HG03025 (cell line): ENCODE measurements at regions not wholly inside any gene's neighbourhood (a gene's known extent, or its start where the extent isn't known, plus 50 kb on each side); places are given as distances from the start of the nearest gene placed in this dataset.
"Not testable (repeated sequence)": the region's sequence is repeated elsewhere in the genome, so short reads cannot be mapped to it uniquely, and the experiment has no call there.

Experiments used
- ATAC-seq: cut with Tn5 transposase; IDR thresholded peaks from one replicate; pipeline ENCODE4 v1.9.1; 2021; ENCODE audit warnings: mild to moderate bottlenecking, moderate library complexity; ENCODE audit not compliant: unreplicated experiment, low FRiP score

DNA sequence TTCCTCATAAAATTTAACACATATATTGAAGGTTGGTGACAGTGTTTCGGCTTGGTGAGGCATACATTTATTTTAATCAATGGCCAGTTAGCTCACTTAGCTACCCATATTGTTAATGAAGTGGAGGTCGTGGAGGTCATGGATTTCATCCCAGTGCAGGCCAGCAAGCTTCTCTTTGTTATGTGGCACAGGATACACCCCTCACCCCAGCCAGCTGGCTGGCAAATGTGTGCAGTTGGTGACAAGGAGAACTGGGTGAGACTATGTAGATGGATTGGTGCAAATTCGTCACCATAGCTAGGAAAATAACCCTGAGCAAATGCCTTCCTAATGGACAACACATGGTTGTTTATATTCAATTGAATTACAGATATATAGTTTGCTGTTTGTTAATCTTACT is 50.5 kb upstream of the FOXP2 start:
- ATAC-seq: no peak

DNA sequence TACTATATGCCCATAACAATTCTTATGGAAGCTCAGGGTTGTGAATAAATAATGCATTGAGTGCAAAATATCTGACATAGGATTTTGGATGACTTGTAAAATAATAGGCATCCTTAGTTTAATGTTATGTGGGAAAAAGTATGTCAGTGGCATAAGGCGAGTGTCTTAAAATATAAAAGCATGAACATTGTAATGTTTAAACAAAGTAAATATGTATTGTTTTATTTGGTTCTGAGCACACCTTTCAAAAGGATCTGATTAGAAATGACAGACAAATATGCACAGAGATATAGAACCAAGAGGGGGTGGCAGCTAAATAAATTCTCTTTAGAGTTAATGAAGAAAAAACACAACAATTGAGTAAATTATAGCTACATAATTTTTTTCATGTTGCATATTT is 51.3 kb upstream of the FOXP2 start:
- ATAC-seq: no peak

DNA sequence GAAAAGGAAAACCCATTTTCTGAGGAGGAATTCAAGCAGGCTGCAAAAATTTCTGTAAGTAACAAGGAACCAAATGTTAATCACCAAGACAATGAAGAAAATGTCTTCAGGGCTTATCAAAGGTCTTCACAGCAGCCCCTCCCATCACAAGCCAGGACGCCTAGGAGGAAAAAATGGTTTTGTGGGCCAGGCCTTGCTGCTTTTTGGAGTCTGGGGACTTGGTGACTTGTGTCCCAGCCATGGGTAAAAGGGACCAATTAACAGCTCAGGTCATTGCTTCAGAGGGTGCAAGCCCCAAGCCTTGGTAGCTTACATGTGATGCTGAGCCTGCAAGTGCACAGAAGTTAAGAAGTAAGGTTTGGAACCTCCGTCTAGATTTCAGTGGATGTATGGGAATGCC is 55.7 kb upstream of the FOXP2 start:
- ATAC-seq: no peak

DNA sequence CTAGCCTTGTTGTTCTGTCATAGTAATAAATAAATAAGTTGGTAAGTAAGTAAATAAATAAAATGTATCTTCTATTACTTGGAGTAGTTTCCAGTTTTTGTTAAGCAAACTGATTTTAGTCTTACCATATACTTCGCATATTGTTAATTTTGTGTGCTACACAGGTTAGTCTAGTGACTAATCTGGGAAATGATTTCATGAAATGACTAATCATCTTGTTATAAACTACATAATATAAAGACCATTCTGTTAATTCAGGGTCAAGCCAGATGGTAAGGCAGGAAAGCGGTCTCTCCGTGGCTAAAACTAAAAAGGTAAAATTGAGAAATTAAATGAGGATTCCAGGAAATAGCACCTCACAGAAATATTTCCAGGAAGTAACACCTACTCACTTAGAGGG is 58.5 kb upstream of the FOXP2 start:
- ATAC-seq: no peak

DNA sequence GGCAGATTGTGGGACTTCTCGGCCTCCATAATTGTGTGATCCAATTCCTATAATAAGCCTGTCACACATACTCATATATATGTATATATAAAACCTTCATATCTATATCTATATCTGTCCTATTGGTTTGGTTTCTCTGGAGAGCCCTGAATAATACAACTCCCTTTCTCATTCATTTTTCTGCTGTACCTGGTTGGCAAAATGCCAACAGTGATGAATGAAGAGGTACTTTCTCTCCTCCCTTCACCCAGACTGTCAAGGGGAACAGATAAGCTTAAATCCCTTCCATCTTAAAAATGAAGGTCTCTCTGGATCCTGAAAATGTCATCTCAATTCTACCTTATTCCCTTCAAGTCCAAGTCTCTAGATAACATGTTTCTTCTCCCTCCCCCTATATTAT is 60.3 kb upstream of the FOXP2 start:
- no peak for ATAC-seq

DNA sequence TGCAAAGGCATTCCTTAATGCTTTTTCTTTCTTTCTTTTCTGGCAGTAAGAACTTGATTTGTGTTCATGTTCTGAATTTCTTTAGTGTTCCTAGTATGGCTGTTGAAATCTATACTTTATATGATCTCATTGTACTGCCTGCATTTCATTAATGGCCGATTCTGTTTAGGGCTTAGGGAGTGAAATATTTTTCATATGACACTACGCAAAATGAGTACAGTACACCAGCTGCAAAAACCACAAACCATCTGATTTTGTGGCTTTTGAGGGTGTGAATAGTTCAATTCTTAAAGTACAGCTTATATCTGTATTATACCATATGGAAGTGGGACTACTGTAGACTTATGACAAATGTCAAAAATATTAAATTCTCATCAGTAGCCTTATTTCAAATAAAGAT is 69.1 kb upstream of the FOXP2 start:
- ATAC-seq: no peak

DNA sequence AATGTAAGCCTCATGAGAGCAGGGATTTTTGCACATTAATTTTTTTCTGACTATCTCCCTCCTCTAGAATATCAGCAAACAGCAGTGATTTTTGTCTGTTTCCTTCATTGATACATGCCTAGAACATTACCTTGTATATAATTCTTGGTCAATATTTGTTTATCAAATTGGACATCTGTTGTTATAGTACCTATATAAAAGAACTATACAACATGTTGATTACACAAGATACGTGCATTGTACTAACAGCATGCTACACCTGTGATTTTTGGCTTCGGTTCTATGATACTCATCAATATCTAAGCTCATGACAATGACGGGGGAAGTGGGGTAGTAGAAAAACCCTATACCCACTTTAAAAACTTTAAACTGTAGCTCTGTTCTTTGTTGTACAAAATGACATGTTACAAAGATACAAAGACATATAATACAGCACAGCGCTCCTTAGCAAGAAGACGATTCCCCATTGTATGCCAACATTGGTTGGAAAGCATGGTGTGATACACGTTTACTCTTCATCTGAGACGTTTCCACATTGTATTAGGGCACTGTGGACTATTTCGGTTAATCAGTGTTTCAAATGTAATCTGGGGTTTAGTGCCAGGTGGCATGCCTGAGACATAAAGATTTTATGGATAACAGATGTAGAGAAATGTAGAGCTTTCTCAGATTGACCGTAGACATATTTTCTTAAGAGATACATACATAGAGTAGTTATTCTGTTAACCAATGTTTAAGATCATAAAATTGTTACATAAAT is 70.5 kb upstream of the FOXP2 start:
- no peak for ATAC-seq

DNA sequence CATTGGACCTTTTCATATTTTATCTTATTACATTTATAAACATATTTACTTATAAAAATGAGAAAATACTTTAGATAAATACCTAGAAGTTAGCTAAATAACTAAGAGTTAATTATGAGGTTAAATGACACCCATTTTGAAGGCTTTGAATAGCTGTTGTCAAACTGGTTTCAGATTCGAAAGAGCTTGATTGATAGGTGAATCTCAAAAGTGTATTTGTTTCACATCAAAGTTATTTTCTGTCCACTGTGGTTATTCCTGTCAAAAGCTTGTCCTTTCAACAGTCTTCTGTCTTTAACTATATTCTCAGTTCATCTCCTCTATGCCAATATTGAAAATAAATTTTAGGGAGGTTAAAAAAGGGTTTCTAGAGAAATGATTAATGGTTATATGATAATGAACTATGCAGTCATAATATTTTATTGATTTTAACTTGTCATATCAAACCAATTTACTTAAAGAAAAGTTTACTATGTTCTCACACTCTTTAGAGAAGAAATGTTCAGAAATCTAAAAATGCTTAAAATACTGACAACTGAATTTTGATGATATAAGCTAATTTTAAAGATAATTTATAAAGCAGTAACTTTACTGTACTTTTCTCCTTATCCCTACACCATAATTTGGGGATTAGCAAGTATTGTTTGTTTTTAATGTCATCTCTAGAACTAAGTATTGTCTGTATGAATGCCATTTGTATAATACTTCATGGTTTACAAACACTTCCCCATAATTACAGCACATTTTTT is 72.0 kb upstream of the FOXP2 start:
- ATAC-seq: no peak

DNA sequence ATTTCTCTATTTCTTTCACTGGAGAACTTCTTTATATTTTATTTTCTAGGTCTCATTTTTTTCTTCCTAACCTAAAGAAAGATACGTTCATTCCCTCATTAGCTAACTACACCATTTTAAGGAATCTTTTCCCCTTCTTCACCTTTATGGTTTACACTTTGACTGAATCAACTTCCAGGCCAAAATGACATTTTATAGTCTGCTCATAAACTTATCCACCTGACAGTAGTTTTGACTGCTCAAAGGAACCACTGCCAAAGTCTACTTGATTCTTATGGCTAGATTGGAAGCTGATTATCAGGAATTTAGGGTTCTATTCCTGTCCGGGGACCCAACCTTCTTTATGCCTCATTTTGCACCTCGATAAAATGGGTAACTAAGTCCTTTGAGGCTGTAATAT is 73.0 kb upstream of the FOXP2 start:
- no peak for ATAC-seq

DNA sequence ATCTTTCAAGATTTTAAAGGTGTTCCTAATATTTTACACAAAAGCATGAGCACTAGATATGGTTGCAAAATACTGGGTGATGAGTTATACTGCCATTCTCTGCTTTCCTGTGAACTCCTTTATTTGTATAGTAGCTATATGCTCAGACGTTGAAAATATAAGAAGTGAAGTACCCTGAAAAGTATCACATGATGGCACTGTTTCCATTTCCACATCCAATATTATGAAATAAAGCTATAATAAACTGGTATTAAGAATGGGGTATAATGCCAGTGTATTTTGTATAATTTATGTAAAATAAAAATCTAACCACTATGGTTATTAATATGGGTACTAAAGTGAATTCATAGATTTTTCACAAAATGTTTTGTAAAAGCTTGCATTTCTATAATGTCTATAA is 79.6 kb upstream of the FOXP2 start:
- no peak for ATAC-seq

DNA sequence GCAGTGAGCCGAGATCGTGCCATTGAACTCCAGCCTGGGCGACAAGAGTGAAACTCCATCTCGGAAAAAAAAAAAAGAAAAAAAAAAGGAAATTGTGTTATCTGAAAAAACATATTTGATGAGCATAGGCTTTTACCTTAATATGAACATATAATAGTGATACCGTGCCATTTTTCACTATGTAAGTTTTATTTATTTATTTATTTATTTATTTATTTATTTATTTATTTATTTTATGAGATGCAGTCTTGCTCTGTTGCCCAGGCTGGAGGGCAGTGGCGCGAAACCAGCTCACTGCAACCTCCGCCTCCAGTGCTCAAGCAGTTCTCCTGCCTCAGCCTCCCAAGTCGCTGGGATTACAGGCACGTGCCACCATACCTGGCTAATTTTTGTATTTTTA is 85.2 kb upstream of the FOXP2 start:
- not testable (repeated sequence) for ATAC-seq

DNA sequence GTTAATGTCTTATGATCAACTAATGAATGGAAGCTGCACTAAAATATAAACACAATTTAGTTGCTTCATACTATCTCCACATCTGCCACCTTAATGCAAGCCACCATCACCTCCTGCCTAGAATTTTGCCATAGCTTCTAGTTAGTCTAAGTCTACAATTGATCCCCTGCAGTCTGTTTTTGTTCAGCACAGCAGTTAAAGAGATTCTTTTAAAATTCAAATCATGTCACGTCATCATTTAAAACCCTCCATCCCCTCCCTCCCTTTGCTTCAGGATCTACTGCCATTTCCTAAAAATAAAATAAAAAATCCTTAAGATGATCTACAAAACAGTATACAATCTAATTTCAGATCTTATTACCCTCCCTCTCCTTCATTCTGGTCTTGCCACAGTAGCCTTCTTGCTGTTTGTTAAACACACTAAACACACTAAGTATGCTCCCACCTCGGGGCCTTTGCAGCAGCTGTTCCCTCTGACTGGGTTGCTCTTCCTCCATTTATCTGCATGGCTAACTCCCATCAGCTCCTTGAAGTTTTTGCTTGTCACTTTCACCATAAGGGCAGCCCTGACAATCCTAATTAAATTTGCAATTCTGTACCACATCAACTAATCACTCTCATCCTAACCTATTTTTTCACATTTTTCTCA is 97.0 kb upstream of the FOXP2 start:
- ATAC-seq: no peak

DNA sequence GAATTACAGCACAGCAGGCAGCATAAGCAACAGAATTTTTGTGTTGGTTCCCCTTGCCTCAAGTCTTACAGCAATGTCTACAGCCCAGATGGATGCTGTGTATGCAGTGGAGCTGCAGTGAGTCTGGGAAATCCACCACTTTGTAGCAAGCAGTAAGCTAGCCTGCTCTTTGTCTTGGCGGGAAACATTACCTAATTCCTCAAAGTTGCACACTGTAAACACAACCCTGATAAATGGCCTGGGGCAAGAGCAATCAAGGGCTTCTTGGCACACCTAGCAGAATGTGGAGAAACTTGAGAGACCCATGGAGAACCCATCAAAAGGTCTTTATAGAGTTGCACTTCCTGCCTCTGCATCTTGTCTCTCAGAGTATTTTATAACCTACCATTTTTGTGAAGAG is 102.0 kb upstream of the FOXP2 start:
- ATAC-seq: no peak

DNA sequence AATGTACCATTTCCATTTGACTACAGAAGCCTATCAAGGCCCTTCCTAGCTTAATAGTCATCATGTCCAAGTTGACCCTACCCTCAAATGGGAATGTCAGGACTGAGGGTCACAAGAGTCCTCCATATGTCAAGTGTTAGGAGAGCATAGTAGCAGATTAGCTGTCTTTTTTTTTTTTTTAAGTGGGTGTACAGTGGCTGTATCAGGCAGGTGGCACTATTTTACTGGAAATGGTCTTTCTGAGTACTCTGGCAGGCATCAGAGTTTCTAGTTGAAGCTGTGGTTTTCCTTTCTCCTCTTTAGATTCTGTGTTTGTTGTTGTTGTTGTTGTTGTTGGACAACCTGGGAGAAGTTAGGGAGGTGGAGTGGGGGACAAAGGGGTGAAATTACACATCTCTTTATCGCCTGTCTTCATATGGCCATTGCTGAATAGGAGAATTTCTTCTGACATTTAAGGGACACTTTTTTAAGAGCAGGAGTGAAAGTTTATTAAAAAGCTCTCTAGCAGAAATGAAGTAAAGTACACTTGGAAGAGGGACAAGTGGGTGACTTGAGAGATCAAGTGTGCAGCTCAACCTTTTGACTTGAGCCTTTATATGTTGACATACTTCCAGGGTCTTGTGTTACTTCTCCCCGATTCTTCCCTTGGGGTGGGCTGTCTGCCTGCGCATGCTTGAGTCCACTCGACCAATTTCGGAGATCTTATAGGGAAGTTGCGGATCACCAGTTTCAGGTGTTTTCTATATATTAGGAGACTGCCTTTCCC is 104.1 kb upstream of the FOXP2 start:
- ATAC-seq: no peak

DNA sequence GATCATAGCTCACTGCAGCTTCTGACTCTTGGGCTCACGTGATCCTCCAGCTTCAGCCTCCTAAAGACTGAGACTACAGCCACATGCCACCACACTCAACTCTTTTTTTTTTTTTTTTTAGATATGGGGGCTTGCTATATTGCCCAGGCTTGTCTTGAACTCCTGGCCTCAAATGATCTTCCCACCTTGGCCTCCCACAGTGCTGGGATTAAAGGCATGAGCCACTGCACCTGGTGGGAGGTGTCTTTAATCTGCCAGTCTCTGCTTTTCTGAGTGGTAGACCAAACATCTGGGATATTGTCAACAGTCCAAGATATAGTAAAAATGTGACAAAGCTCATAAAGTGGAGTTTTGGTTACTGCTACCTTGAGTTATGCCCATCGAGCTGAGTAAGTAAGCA is 104.9 kb upstream of the FOXP2 start:
- no peak for ATAC-seq

DNA sequence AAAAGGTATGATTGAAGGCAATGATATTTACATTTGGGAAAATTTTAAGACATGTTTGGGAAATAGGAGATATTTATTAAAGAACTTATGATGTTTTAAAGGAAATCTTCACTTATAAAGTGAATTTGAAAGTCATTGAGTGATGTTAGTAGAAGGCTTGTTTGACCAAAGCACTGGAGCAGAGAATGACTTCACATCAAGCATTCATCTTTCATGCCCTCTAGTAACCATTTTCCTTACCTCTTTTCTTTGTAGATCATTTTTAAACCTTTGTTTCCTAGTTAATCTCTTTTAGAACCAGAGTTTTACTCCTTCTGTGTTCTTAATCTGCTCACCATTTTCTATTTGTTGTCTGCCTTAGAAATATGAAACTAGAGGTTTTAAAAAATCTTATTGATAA is 111.3 kb upstream of the FOXP2 start:
- no peak for ATAC-seq

DNA sequence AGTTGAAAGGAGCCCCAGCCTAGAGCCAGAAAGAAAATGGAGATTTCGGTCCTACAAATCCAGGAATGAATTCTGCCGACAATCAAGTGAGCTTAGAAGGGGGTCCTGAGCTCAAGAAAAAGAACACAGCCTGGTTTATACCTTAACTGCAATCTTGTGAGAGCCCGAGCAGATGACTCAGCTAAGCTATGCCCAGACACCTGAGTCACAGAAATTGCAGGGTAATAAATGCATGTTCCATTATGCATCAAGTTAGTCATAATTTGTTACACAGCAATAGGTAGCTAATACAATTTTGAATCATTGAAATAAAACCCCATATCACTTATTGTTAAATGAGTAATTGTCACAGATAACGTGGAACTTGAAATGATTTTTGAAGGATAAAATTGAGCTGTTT is 111.8 kb upstream of the FOXP2 start:
- ATAC-seq: no peak

DNA sequence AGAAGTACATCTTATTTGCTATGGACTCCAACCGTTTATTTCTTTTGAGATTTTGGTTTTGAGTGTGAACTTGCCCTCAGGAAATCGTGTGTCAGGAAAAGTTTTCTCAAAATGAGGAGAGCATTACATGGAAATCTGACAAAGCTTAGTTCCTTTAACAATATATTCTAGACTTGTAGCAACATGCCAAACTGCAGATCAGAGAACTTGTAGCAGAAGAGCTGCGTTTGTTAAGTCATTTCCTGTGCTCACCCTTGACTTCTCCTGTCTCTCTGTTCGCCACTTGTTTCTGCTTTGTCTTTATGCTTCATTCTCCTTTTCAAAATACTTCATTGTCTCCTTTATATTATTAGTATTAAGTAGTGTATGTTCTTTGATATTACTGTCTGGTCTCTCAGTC is 116.6 kb upstream of the FOXP2 start:
- no peak for ATAC-seq

DNA sequence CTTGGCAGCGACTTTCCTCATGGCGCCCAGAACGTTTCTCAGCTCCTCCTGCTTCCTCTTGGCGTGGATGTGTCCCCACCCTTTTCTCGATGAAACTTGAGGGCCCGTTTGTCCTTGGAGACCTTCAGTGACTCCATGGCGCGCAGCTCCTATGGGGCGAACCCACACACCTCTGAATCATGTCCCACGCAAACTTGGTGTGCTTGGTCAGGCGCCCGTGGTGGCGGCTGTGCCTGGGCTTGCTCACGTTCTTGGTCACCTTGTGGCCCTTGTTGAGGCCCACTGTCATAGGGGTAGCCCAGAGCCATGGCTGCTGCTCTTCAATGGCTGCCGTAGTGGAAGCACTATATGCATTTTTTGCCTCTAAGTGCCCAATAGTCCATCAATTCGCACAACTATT is 117.5 kb upstream of the FOXP2 start:
- ATAC-seq: no peak

DNA sequence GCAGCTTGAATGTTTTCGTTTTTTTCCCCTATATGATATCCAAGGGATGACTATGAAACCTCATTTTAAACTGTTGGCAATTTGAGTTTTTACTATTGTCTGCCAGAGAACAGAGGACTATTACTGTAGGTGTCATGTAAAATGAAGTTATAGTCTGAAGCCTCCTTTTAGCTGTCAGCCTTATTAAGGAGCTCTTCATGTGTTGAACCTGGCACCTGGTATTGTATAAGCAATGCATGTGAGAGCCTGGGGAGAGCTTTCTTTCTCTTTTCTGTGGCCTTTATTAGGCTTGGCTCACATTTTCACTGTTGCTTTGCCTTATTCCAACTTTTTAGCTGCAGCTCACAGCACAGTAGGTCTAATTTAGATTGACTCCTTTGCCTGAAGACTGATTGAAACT is 119.1 kb upstream of the FOXP2 start:
- ATAC-seq: no peak

DNA sequence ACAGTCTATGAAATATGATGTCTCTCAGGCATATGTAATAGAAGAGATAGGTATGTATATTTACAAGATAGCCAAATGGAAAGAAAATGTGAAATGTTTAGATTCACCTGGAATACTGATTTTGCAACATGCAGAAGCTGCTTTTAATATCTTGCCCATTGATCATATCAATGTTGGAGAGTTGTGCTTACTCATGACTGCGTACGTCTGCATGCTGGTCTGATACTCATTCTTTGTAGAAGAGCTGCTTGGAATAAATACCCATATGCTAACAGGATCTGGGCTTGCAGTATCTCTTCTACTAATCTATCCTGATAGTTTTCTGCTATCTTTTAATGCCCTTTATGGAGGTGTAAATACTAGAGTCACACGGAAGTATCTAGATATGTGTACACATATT is 120.6 kb upstream of the FOXP2 start:
- ATAC-seq: no peak
